ENCODE measurements at regions not wholly inside any gene's neighbourhood (a gene's known extent, or its start where the extent isn't known, plus 50 kb on each side); places are given as distances from the start of the nearest gene placed in this dataset.
"Not testable (repeated sequence)": the region's sequence is repeated elsewhere in the genome, so short reads cannot be mapped to it uniquely, and the experiment has no call there.

- no peak overlapping the region for H3K4me3 ChIP-seq
- no peaks in the 10 kb centered on the region for H3K9me3 ChIP-seq
- no peak for DNase-seq
Observed at GRCh38 chr1:229007701-229008100, 263.2 kb upstream of the RAB4A start.

GRCh38 chr1:229008347-229008746, 262.6 kb upstream of the RAB4A start:
- H3K27me3 ChIP-seq; H3K4me3 ChIP-seq; DNase-seq; H3K27ac ChIP-seq; H3K9me3 ChIP-seq; intact Hi-C loops (cut with DNase I; ENCODE audit: low total_unique reads); H3K36me3 ChIP-seq: not testable (repeated sequence)
- peaks cover 0 to 13% (median 5%) of the 10 kb centered on the region in 4 donors for H3K4me1 ChIP-seq

More at GRCh38 chr1:229007701-229008100, 263.2 kb upstream of the RAB4A start:
- no peak for TF ChIP-seq CTCF (IDR thresholded peaks at IDR 0.05)
- intact Hi-C loops (cut with DNase I; ENCODE audit: low total_unique reads), result no loop called here
- Histone ChIP-seq H3K36me3 (no peaks in the 10 kb centered on the region), H3K4me1 (peaks cover 0 to 16% (median 6%) of the 10 kb centered on the region in 4 donors), H3K27ac (no peak overlapping the region), H3K27me3 (no peaks in the 10 kb centered on the region)

GRCh38 chr1:229011022-229011421, 259.9 kb upstream of the RAB4A start:
- no peaks in the 10 kb centered on the region for H3K9me3 ChIP-seq
- no peaks in the 10 kb centered on the region for H3K27me3 ChIP-seq
- H3K4me1 ChIP-seq, result no peaks in the 10 kb centered on the region
- H3K4me3 ChIP-seq, result no peak overlapping the region
- no peaks in the 10 kb centered on the region for H3K36me3 ChIP-seq
- intact Hi-C loops (cut with DNase I; ENCODE audit: low total_unique reads), result no loop called here
- TF ChIP-seq CTCF (IDR thresholded peaks at IDR 0.05), result no peak
- DNase-seq, result no peak
- no peak overlapping the region for H3K27ac ChIP-seq

GRCh38 chr1:229012823-229013222, 258.1 kb upstream of the RAB4A start:
- Histone ChIP-seq H3K9me3 (no peaks in the 10 kb centered on the region), H3K36me3 (no peaks in the 10 kb centered on the region), H3K4me1 (no peaks in the 10 kb centered on the region), H3K27me3 (no peaks in the 10 kb centered on the region), H3K4me3 (no peak overlapping the region), H3K27ac (no peak overlapping the region)
- intact Hi-C loops (cut with DNase I; ENCODE audit: low total_unique reads), result no loop called here
- TF ChIP-seq CTCF (IDR thresholded peaks at IDR 0.05), result no peak
- DNase-seq, result no peak

GRCh38 chr1:229013981-229014380, 256.9 kb upstream of the RAB4A start:
- H3K36me3 ChIP-seq, result no peaks in the 10 kb centered on the region

GRCh38 chr1:229015806-229016205, 255.1 kb upstream of the RAB4A start:
- Histone ChIP-seq H3K4me3 (no peak overlapping the region), H3K4me1 (no peaks in the 10 kb centered on the region), H3K9me3 (peaks cover 0 to 7% (median 0%) of the 10 kb centered on the region in 3 donors), H3K27me3 (no peaks in the 10 kb centered on the region), H3K36me3 (no peaks in the 10 kb centered on the region), H3K27ac (no peak overlapping the region)
- intact Hi-C loops (cut with DNase I; ENCODE audit: low total_unique reads), result no loop called here
- no peak for DNase-seq
- TF ChIP-seq CTCF (IDR thresholded peaks at IDR 0.05), result no peak

More at GRCh38 chr1:229013981-229014380, 256.9 kb upstream of the RAB4A start:
- H3K4me3 ChIP-seq, result no peak overlapping the region
- no peak for DNase-seq
- intact Hi-C loops (cut with DNase I; ENCODE audit: low total_unique reads), result no loop called here
- H3K9me3 ChIP-seq, result peaks cover 0 to 5% (median 0%) of the 10 kb centered on the region in 3 donors
- no peaks in the 10 kb centered on the region for H3K27me3 ChIP-seq
- H3K27ac ChIP-seq, result no peak overlapping the region
- H3K4me1 ChIP-seq, result no peaks in the 10 kb centered on the region
- TF ChIP-seq CTCF (IDR thresholded peaks at IDR 0.05), result no peak

All from tibial artery (tissue), 4 donors.